PC-3 (cell line): ENCODE measurements at regions not wholly inside any gene's neighbourhood (a gene's known extent, or its start where the extent isn't known, plus 50 kb on each side); places are given as distances from the start of the nearest gene placed in this dataset.

Experiments
- ATAC-seq: fragments of 200-7000 bp; cut with Tn5 transposase; 2 replicates; pipeline ENCODE4 v1.9.1; 2020; ENCODE audit warnings: mild to moderate bottlenecking, moderate library complexity
- BruUV-seq: library from RNA; stranded (reverse); fragments of 400-500 nt; replicated peaks from 2 replicates; lab custom pipeline; 2021; lab: Mats Ljungman, UMichigan
- CTCF ChIA-PET: fragments of 300-600 bp; sonication (Branson Sonifier 250); formaldehyde crosslinking; loops from one replicate; lab custom pipeline; 2022; ENCODE audit warnings: antibody characterized with exemption; lab: Charles Lee
- POLR2A ChIA-PET: fragments of 300-600 bp; sonication (Branson Sonifier 250); formaldehyde crosslinking; loops from one replicate; lab custom pipeline; 2022; ENCODE audit warnings: antibody characterized with exemption; ENCODE audit not compliant: unreplicated experiment; lab: Charles Lee
- DNase-seq: peaks from one replicate; pipeline ENCODE4 v3.0.0-alpha.2; 2015
- H2AFZ ChIP-seq: fragments of 300-600 bp; sonication (generic); 2 replicates; pipeline ENCODE4 v1.6.0; 2016; ENCODE audit warnings: antibody characterized with exemption, low read length
- H3F3A ChIP-seq: fragments of 300-600 bp; sonication (generic); one replicate; pipeline ENCODE4 v1.6.0; 2017; ENCODE audit warnings: antibody characterized with exemption, low read length, control low read depth, mild to moderate bottlenecking; ENCODE audit not compliant: unreplicated experiment
- H3K27ac ChIP-seq: fragments of 300-600 bp; sonication (generic); 2 replicates; pipeline ENCODE4 v1.5.1; 2016; ENCODE audit warnings: mild to moderate bottlenecking, low read length
- H3K27me3 ChIP-seq: fragments of 300-600 bp; sonication (generic); 2 replicates; pipeline ENCODE4 v1.6.1; 2016; ENCODE audit warnings: low read length, mixed read lengths
- H3K36me3 ChIP-seq: fragments of 300-600 bp; sonication (generic); 2 replicates; pipeline ENCODE4 v1.6.1; 2016; ENCODE audit warnings: low read depth, mixed run types, low read length, mixed read lengths
- H3K4me1 ChIP-seq: fragments of 300-600 bp; sonication (generic); 2 replicates; pipeline ENCODE4 v1.5.1; 2016; ENCODE audit warnings: low read length; ENCODE audit not compliant: insufficient read depth
- H3K4me2 ChIP-seq: fragments of 300-600 bp; sonication (generic); 2 replicates; pipeline ENCODE4 v1.6.0; 2016; ENCODE audit warnings: low read length
- H3K4me3 ChIP-seq: fragments of 300-600 bp; sonication (generic); 2 replicates; pipeline ENCODE4 v1.5.1; 2016; ENCODE audit warnings: mild to moderate bottlenecking, low read length, mixed read lengths
- H3K79me2 ChIP-seq: fragments of 300-600 bp; sonication (generic); 2 replicates; pipeline ENCODE4 v1.6.1; 2017; ENCODE audit warnings: low read length, mixed read lengths
- H3K9ac ChIP-seq: fragments of 300-600 bp; sonication (generic); 2 replicates; pipeline ENCODE4 v1.6.0; 2016; ENCODE audit warnings: mild to moderate bottlenecking, low read length
- H3K9me2 ChIP-seq: fragments of 300-600 bp; sonication (generic); replicated peaks from 2 replicates; pipeline ENCODE4 v1.6.1; 2016; ENCODE audit warnings: mixed run types, low read length, mixed read lengths
- H3K9me3 ChIP-seq: fragments of 300-600 bp; sonication (generic); 2 replicates; pipeline ENCODE4 v1.6.1; 2016; ENCODE audit warnings: low read length, mixed read lengths
- H4K20me1 ChIP-seq: fragments of 300-600 bp; sonication (generic); 2 replicates; pipeline ENCODE4 v1.6.1; 2016; ENCODE audit warnings: low read length, mixed read lengths
- EZH2 ChIP-seq: fragments of 300-600 bp; sonication (generic); IDR thresholded peaks from one replicate; pipeline ENCODE4 v1.6.1; 2017; ENCODE audit warnings: antibody characterized with exemption, mild to moderate bottlenecking, low read length; ENCODE audit not compliant: unreplicated experiment
- EZH2phosphoT487 ChIP-seq: fragments of 300-600 bp; sonication (generic); IDR thresholded peaks from 2 replicates; pipeline ENCODE4 v1.6.1; 2018; ENCODE audit warnings: mild to moderate bottlenecking, antibody characterized with exemption, low read length, borderline replicate concordance
- intact Hi-C: fragments of 100-400 bp; cut with micrococcal nuclease; formaldehyde crosslinking; loops from 2 replicates; pipeline ENCODE4 v1.9.0; 2023
- TF ChIP-seq, protein P1 (sequence below): fragments of 300-600 bp; sonication (generic); conservative IDR thresholded peaks from 2 replicates; pipeline ENCODE4 v1.5.1; 2017; ENCODE audit warnings: antibody characterized with exemption, low read depth, mild to moderate bottlenecking, low read length

- no peak for DNase-seq
- intact Hi-C loops: no loop called here
- no peak for ATAC-seq
- H3F3A ChIP-seq: no peaks in the 10 kb centered on the region
- TF ChIP-seq EZH2 (no peak), EZH2phosphoT487 (no peak)
- TF ChIP-seq, protein P1, sequence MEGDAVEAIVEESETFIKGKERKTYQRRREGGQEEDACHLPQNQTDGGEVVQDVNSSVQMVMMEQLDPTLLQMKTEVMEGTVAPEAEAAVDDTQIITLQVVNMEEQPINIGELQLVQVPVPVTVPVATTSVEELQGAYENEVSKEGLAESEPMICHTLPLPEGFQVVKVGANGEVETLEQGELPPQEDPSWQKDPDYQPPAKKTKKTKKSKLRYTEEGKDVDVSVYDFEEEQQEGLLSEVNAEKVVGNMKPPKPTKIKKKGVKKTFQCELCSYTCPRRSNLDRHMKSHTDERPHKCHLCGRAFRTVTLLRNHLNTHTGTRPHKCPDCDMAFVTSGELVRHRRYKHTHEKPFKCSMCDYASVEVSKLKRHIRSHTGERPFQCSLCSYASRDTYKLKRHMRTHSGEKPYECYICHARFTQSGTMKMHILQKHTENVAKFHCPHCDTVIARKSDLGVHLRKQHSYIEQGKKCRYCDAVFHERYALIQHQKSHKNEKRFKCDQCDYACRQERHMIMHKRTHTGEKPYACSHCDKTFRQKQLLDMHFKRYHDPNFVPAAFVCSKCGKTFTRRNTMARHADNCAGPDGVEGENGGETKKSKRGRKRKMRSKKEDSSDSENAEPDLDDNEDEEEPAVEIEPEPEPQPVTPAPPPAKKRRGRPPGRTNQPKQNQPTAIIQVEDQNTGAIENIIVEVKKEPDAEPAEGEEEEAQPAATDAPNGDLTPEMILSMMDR: no peak
- H3K9ac ChIP-seq: no peak overlapping the region
- no peak overlapping the region for H3K4me3 ChIP-seq
- H3K4me2 ChIP-seq: no peak overlapping the region
- no peak overlapping the region for H3K27ac ChIP-seq
- ChIA-PET CTCF (no interaction called here), POLR2A (no interaction called here)
- no peaks in the 10 kb centered on the region for H3K9me3 ChIP-seq
- no peaks in the 10 kb centered on the region for H3K36me3 ChIP-seq
- H3K79me2 ChIP-seq: no peaks in the 10 kb centered on the region
- no peaks in the 10 kb centered on the region for H3K4me1 ChIP-seq
- H2AFZ ChIP-seq: no peak overlapping the region
- no peaks in the 10 kb centered on the region for H3K27me3 ChIP-seq
- H3K9me2 ChIP-seq: no peaks in the 10 kb centered on the region
- BruUV-seq: no TSS peak
- H4K20me1 ChIP-seq: no peaks in the 10 kb centered on the region
Observed at GRCh38 chr2:238665919-238666318, 182.0 kb upstream of the TWIST2 start.

GRCh38 chr2:238666543-238666942, 181.3 kb upstream of the TWIST2 start:
- intact Hi-C loops: no loop called here
- Histone ChIP-seq H3K9ac (no peak overlapping the region), H3K27me3 (no peaks in the 10 kb centered on the region), H3K9me2 (no peaks in the 10 kb centered on the region), H3K36me3 (no peaks in the 10 kb centered on the region), H3K9me3 (no peaks in the 10 kb centered on the region), H2AFZ (no peak overlapping the region), H3K4me2 (no peak overlapping the region), H3K4me3 (no peak overlapping the region), H4K20me1 (no peaks in the 10 kb centered on the region), H3K4me1 (no peaks in the 10 kb centered on the region), H3F3A (no peaks in the 10 kb centered on the region), H3K79me2 (no peaks in the 10 kb centered on the region), H3K27ac (no peak overlapping the region)
- TF ChIP-seq EZH2phosphoT487 (no peak), EZH2 (no peak)
- TF ChIP-seq, protein P1: no peak
- ATAC-seq (no peak), DNase-seq (no peak)
- no TSS peak for BruUV-seq
- ChIA-PET POLR2A (no interaction called here), CTCF (no interaction called here)

DNA sequence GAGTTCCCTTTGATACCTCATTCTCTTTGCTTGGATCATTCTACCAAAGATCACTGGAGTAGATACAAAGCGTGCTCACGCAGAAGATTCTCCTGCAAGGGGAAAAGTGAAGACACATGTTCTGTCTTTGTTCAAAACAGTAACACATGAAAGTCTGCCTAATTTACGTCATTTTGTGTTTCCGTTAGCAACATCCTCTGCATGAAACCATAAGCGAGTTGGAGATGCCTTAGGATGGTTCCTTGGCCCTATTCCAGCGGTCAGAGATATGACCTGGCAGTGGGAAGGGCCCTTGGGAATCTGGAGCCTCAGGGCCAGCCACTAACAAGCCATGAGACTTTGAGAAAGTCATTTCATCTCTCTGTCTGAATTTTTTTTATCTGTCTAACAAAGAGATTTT, 180.9 kb upstream of the TWIST2 start:
- ChIA-PET CTCF (no interaction called here), POLR2A (no interaction called here)
- Histone ChIP-seq H3K9me2 (no peaks in the 10 kb centered on the region), H3K4me2 (no peak overlapping the region), H3K27me3 (no peaks in the 10 kb centered on the region), H3K9ac (no peak overlapping the region), H3K9me3 (no peaks in the 10 kb centered on the region), H3K36me3 (no peaks in the 10 kb centered on the region), H4K20me1 (no peaks in the 10 kb centered on the region), H2AFZ (no peak overlapping the region), H3K4me3 (no peak overlapping the region), H3K79me2 (no peaks in the 10 kb centered on the region), H3F3A (no peaks in the 10 kb centered on the region), H3K27ac (no peak overlapping the region), H3K4me1 (no peaks in the 10 kb centered on the region)
- ATAC-seq (no peak), DNase-seq (no peak)
- TF ChIP-seq EZH2 (no peak), EZH2phosphoT487 (no peak)
- TF ChIP-seq, protein P1: no peak
- BruUV-seq: no TSS peak
- intact Hi-C loops: no loop called here
